RKO (cell line): ENCODE measurements at regions not wholly inside any gene's neighbourhood (a gene's known extent, or its start where the extent isn't known, plus 50 kb on each side); places are given as distances from the start of the nearest gene placed in this dataset.
A peak's percentile ranks its signal among the peaks of the same experiment; 100 is the strongest.

ENCODE experiments used
- DNase-seq: peaks from one replicate; pipeline ENCODE4 v3.0.0-alpha.2; 2016; ENCODE audit warnings: low spot score

DNA sequence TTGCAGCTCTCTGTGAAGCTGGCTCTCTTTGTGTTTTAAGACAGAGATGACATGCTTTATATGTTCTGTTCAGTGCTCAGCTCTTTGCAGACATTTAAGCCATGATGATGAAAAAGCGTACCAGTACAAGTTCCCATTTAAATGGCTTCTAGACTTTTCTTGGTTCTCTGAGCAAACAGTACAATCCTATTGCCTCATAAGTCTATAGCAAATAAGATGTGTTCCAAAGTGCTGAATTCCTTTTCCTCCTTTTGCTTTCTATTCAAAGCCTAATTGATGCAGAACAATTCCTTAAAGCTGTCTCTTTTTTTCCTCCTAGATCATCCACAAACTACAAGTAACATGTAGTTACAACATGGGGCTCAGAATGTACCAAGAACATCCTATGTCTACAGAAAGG lies 168.8 kb upstream of the SPATS2L start:
- no peak for DNase-seq

DNA sequence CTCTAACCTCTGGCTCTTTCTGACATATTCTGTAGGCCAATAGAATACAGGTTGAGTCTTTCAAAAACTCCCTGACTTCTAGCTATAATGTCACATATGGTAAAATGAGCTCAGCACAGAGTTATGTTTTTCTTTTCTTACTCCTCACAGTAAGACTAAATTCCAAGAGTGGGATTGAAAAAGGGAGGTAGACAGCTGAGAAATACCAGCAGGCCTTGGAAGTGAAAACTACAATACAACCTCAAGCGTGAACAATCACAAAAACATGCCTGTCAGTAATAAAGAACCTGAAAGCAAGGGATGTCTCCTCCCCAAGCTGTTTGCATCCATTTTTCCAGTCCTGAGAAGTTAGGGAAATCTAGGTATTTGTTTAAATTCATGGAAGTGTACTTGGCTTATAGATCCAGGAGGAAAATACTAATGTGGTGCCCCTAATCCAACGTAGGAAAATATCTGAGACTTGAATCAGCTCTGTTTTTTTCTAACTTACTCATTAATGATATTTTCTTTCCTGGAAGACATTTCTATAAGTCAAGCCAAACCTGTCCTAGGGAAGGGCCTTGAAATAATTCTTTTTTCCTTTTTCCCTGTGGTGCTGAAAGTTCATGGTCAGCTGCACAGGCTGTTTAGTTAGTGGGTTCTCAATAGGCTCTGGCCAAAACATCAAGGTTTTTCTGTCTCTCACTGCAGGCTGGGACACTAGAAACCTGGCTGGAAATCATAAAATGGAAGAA lies 167.9 kb upstream of the SPATS2L start:
- no peak for DNase-seq

DNA sequence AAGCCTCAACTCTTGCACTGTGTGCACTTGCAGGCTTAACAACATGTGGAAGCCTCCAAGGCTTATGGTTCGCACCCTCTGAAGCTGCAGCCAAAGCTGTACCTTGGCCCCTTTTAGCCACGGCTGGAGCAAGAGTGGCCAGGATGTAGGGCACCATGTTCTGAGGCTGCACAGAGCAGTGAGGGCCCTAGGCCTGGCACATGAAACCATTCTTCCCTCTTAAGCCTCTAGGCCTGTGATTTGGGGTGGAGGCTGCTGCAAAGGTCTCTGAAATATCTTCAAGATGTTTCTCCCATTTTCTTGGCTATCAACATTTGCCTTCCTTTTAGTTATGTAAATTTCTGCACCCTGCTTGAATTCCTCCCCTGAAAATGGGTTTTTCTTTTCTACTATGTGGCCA lies 161.9 kb upstream of the SPATS2L start:
- DNase-seq: no peak

DNA sequence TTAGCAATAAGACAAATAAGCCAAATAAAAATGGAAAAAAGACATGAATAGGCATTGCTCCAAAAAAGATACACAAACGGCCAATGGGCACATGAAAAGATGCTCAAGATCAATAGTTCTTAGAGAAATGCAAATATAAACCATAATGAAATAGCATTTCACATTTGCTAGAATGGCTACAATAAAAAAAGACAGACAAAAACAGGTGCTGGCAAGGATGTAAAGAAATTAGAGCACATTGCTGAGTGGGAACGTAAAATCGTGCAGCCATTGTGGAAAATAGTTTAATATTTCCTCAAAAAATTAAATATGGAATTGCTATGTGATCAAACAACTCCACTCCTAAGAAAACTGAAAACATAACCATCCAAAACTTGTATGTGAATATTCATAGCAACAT lies 160.0 kb upstream of the SPATS2L start:
- no peak for DNase-seq

- DNase-seq: no peak
Observed at GRCh38 chr2:200147371-200147770, 159.1 kb upstream of the SPATS2L start.

- no peak for DNase-seq
Observed at GRCh38 chr2:200148366-200148765, 158.1 kb upstream of the SPATS2L start.

- no peak for DNase-seq
Observed at GRCh38 chr2:200150411-200151086, 155.9 kb upstream of the SPATS2L start.

DNA sequence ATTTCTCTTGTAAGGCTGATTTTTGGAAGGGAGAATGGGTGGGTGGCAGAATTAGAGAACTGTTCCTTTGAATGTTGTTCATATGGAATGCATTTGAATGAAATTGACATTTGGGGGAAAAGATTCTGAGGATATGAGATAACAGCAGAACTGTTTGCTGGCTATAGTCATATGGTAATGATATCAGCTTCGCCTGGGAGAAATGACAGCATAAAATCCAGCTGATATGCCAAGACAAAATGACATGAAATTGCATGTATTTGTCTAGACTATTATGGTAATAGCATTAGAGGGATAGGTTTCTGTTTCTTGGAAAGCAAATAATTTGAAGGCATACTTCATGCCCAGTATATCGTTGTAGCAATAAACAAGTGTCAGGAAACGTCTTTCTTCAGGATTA lies 150.8 kb upstream of the SPATS2L start:
- DNase-seq: no peak

DNA sequence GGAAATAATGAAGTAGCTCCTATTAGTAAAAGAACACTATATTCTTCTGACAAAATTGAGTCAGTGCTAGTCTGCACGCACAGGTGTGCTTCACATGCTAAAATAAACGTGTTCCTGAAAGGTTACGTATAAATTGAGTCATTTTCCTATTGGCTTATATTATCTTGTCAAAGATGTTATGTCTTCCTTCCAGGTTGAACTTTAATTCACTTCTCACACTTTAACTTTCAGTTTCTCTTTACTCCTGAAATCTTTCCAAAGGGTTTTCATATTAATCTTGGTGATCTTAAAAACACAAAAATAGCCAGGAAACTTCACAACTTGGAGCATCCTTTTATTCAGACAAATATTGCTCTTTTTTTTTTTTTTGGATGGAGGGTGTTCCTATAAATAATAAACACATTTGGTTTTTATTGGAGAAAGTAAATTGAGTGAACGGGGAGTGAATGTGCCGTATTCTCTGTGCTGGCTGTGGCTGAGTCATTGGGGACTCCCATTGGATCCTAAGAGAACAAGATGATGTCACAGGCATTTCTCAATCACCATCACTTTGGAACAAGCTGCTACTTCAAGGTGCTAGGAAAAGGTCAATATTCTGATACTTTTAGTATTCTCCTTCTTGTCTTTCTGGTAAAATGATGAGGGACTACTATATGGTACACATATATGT lies 150.2 kb upstream of the SPATS2L start:
- peak; percentile 84 for DNase-seq

- DNase-seq: no peak
Observed at GRCh38 chr2:200158647-200159356, 147.7 kb upstream of the SPATS2L start.

GRCh38 chr2:200159357-200159707 lies 147.2 kb upstream of the SPATS2L start:
- no peak for DNase-seq

- DNase-seq: peak; percentile 36
Observed at GRCh38 chr2:200159829-200160781, 146.4 kb upstream of the SPATS2L start.

DNA sequence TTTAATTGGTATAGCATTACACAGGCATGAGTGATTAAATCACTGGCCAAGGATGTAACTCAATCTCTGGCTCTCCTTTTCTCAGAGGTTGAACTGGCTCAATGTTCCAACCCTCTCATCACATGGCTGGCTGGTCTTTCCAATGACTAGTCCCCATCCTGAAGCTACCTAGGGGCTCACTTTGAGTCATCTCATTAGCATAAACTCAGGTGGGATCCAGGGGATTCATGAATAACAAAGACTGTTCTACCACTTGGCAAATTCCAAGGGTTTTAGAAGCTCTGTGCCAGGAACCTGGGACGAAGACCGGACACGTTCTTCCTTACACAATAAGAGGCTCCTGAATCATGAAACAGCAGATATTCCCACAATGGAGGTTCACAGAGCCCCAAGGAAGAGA lies 145.0 kb upstream of the SPATS2L start:
- no peak for DNase-seq

DNA sequence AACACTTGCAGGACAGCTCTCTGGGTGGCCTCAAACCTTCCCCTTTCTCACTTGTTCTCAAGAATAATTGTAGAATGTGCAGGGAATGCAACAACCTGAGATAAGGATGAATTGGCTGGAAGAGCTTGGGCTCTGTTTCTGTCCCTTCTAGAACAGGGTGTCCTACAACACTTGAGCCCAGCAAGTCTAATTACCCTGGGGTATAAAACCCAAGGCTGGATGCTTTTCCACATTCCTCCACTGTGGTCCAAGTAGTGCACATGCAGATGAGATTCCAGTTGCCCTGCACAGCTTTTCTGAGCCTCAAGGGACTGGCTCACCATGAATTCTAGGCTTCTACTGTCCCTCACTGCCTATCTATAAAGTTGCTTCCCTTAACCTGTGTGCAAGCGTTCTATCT lies 140.8 kb upstream of the SPATS2L start:
- DNase-seq: no peak

- DNase-seq: no peak
Observed at GRCh38 chr2:200168641-200169555, 137.6 kb upstream of the SPATS2L start.

- DNase-seq: no peak
Observed at GRCh38 chr2:200170221-200170620, 136.3 kb upstream of the SPATS2L start.

- DNase-seq: no peak
Observed at GRCh38 chr2:200171731-200172482, 134.6 kb upstream of the SPATS2L start.

DNA sequence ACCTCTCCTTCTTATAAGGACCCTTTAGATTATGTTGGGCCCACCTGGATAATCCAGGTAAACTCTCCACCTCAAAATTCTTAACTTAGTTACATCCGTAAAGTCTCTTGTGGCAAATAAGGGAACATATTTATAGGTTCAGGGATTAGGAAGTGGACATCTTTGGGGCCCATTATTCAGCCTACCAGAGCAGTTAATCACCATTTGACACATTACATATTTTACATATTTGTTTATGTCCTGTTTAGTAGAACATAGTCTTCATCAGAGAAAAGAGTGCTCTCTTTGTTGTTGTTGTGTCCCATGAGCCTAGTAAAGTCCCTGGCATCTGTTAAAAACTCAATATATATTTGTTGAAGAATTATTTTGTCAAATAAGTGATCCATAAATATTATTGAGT lies 134.0 kb upstream of the SPATS2L start:
- no peak for DNase-seq

- DNase-seq: no peak
Observed at GRCh38 chr2:200172944-200173581, 133.4 kb upstream of the SPATS2L start.
